Hippocampal formation (tissue), 2 donors: ENCODE measurements at regions not wholly inside any gene's neighbourhood (a gene's known extent, or its start where the extent isn't known, plus 50 kb on each side); places are given as distances from the start of the nearest gene placed in this dataset.
"Not testable (repeated sequence)": the region's sequence is repeated elsewhere in the genome, so short reads cannot be mapped to it uniquely, and the experiment has no call there.

Source experiments
- DNase-seq, 2 donors: peaks; one replicate each; lab custom pipeline; 2025; lab: John Stamatoyannopoulos, UW

DNA sequence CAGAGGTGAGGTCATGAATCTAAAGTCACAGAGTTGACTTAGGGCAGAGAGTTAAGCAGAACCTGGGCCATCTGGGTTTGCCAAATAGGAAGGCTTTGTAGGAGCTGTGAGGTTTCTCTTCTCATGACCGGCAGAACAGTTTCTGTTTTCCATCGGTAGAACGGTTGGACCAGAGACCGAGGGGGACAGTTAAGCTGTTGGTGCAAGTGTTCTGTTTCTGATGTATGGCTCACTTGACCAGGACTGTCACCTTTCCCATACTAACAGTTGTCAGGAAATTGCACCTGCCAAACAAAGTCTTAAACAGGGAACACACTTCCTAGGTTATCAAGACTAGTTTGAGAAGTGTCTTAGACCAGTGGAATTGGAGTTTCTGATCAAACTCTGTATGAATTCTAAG, 158.3 kb downstream of the PDCD6IP start:
- no peak for DNase-seq

DNA sequence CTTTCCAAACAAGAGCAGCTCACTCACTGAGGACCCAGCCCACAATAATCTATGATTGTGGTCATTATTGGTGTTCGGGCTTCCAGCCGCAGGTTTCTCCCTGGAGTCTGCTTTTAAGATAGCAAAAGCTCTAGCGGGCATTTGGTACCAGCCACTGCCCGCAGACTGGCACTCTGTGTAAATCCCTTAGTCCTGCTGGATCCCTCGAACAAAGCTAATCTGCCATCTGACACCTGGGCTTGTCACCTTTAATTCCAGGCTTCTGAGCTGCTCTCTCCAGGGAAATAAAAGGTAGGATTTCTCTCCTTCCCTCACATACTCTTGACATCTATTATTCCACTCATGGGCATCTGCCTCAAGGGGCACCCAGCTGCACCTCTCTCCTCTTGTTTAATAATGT, 158.7 kb downstream of the PDCD6IP start:
- DNase-seq: no peak

DNA sequence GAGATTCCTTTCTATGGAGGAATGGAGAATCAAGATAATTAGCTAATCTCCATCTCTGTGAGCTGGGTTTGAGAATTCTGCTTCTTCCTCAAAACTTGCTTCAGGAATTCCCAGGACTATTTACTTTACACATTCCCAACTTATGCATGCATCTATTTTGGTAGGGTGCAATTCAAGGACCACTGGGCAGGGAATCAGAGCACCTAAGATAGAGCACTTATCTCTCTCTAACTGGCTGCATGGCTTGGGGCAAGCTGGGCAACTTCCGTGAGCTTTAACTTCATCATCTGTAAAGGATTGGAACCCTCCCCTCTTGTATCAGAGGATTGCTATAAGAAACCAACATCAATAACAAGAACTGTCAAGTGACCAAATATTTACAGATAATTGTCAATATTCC, 160.2 kb downstream of the PDCD6IP start:
- no peak for DNase-seq

DNA sequence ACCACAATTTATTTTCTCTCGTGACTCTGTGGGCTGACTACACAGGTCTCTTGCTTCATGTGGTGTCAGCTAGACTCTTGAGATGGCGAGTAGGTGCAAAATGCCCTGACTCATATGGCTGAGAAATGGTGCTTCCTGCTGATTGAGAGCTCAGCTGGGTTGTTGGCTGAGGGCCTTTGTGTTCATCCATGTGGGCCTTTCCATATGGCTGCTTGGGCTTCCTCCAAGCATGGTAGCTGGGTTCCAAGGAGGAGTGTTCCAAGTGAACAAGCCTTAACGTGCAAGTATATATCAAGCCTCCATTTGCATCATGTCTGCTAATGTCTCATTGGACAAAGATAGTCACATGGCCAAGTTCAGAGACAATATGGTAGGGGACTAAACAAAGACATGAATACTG, 164.0 kb downstream of the PDCD6IP start:
- no peak for DNase-seq

DNA sequence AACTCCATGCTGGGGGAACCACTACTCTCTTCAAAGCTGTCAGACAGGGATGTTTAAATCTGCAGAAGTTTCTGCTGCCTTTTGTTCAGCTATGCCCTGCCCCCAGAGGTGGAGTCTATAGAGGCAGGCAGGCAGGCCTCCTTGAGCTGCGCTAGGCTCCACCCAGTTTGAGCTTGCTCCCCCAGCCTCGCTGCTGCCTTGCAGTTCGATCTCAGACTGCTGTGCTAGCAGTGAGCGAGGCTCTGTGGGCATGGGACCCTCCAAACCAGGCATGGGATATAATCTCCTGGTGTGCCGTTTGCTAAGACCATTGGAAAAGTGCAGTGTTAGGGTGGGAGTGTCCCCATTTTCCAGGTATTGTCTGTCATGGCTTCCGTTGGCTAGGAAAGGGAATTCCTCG, 171.8 kb downstream of the PDCD6IP start:
- DNase-seq: not testable (repeated sequence)

DNA sequence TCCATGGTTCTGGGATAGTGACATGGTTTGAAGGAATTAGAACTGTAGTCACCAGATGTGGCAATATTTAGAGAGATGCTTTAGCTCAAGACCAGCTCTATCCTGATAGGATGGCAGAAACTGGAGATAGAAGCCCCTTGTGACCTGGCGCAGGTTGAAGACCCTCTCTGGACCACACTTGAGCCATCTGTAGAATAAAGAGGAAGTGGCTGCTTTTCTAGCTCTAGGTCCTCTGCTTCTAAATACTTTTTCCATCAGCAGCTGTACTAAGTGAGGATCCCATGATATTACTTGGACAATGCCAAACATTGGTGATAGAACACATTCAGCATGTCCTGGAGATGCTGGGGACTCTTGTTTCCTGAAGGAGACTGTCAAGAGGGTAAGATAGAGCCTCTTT, 172.6 kb downstream of the PDCD6IP start:
- DNase-seq: no peak

DNA sequence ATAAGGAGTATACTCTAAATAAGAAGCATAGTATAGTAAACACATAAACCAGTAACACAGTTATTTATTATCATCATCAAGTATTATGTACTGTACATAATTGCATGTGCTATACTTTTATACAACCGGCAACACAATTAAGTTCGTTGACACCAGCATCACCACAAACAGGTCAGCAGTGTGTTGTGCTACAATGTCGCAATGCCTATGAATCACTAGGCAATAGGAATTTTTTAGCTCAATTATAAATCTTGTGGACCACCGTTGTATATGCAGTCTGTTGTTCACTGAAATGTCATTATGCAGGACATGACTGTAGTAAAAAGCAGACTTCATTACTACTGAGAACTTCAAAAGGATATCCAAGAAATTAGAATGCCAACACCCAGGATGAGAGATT, 177.0 kb downstream of the PDCD6IP start:
- DNase-seq: no peak

DNA sequence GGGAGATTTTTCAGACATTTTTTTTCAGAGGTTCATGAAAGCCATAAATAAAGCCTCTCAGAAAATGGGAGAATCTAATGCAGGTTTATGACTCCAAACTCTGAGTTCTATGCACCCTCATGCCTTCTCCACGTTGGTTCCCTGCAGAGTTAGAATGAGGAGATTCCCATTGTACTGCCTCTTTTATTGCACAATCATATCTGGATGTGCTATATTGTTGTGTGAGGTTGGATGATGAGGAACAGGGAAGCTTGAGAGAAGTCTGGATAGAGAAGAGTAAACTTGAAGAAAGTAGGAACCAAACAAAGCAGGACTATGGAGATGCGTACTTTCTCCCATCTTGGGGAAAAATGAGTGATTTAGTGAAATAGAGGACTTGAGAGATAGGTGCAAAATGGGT, 178.8 kb downstream of the PDCD6IP start:
- no peak for DNase-seq

DNA sequence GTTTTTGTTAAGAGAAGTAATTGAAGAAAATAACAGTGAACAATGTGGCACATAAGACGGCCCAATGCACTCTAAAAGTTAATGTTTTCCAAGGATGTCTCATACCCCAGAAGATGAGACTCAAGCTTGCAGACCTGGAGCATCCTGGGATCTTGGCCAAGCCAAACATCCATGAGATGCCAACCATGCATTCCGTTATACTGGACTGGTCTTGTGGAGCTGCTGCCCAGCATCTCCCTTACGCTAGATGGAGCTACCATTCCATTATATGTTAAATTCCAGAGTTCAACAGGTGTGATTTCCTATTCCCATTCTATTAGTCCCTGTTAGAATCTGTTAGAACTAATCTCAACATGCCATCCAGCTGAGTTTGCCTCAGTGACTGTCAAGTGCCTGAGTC, 181.8 kb downstream of the PDCD6IP start:
- peak in 1 of 2 donors; percentile 13 for DNase-seq

DNA sequence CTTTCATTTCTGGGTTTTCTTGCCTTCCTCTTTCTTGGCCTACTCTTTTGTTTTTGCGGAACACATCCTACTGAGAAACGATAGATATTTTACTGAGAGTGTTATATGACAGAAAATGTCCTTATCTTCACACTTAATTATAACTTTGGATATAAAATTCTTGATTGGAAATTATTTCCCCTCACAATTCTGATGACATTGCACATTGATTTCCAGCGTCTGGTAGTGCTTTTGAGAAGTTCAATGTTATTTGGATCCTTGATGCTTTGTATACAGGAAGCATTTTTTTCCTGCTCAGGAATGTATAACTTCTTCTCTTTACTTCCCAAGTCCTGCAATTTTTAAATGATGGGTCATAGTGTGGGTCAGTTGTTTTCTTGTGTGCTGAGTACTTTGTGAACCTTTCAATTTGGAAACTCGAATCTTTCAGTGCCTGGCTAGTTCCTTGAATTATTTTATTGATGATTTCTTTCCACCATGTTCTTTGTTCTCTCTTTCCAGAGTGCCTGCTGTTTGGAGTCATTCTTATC, 183.9 kb downstream of the PDCD6IP start:
- DNase-seq: no peak

DNA sequence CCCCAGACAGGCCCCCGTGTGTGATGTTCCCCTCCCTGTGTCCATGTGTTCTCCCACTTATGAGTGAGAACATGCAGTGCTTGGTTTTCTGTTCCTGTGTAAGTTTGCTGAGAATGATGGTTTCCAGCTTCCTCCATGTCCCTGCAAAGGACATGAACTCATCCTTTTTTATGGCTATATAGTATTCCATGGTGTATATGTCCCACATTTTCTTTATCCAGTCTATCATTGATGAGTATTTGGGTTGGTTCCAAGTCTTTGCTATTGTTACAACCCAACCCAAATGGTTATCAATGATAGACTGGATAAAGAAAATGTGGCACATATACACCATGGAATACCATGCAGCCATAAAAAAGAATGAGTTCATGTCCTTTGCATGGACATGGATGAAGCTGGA, 184.5 kb downstream of the PDCD6IP start:
- DNase-seq: not testable (repeated sequence)

DNA sequence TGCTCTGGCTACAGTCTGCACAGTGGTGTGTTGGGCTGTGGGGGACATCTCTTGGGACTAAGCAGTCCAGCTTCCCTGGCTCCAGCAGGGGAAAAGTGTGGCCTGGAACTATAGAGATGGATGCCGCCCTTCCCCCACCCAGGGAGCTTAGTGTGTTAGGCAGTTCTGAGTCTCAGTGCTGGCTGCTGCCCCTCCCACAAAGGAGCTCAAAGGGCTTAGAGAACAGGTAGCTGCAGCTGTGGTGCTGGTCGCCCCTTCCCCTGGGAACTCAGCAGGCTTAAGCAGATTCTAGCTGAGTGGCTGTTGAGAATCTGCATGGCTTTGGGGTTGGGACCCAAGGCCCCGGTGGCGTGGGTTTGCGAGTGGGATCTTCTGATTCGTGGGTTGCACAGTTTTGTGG, 190.8 kb downstream of the PDCD6IP start:
- no peak for DNase-seq

DNA sequence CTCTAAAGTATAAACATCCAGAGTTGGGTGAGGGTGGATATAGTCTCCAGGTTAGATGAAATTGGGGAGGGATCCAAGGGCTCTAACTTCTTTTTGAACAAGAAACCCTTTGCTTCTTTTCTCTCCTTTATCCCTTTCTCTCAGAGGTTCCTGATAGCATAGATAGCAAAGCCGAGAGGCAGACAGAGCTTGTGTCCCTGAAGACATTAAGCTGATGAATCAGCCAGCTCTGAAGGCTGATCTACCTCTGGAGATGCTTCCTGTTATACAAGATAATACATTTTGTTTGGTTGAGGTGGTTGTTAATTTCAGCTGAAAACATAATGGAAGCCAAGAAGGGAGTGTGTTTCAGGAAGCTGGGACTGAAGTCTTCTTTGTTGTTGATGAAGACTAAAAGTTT, 193.2 kb downstream of the PDCD6IP start:
- no peak for DNase-seq

DNA sequence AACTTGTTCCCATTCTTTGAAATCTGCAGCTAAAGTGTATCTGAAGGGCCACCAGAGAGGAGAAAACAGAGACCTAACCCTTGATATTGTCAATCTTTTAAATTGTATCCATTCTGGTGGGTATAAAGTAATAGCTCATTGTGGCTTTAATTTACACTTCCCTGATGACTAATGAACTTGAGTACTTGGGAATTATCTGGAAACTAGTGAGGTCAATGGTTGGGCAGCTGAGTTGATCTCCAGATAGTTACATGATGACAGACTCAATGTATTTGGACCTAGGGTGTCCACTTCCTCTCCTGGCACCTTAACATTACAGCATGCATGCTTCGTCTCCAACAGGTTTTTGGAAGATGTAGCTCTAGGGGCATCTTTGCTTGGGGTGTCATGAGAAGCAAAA, 195.2 kb downstream of the PDCD6IP start:
- no peak for DNase-seq

DNA sequence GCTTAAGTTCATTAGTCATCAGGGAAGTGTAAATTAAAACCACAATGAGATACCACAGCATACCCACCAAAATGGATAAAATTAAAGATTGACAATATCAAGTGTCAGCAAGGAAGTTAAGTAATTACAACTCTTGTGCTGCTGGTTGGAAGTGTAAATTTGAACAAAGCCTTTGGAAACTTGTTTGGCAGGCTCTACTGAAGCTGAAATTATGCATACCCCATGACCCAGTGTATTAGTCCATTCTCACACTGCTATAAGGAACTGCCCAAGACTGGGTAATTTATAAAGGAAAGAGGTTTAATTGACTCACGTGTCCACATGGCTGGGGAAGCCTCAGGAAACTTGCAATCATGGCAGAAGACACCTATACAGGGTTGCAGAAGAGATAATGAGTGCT, 196.1 kb downstream of the PDCD6IP start:
- no peak for DNase-seq

DNA sequence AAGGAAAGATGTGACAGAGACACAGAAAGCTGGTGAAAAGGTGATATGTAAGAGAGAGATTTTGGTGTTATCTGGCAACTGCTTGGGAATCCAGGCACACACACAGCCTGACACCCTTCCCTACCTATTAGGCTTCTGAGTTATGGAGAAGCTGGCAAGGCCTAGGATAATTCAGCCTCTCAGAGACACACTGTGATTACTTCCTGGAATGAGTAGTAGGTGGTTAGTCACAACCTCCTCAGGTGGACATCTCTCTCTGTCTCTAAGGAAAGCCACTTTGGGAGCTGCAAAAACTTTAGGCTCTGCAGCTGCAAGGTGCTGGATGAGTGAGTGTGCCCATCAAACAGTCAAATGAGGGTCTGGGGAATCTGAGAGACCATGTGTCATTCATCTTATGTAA, 201.9 kb downstream of the PDCD6IP start:
- no peak for DNase-seq

DNA sequence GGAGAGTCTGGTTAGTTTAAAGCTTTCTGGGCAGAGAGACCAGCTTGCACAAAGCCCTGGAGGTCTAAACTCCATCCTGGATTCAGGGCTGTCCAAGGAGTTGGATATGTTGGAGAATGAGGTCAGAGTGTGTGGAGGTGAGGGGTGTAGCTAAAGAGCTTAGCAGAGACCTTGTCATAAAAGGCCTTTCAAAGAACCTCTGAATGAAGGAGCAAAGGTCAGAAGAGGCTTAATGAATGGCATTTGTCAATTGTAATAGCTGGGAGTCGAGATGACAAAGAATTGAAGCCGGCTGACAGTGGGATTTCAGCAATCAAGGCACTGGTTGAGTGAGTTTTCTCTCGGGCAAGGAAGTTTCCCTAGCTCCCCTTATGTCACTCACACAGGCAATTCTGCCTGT, 202.6 kb downstream of the PDCD6IP start:
- DNase-seq: no peak

DNA sequence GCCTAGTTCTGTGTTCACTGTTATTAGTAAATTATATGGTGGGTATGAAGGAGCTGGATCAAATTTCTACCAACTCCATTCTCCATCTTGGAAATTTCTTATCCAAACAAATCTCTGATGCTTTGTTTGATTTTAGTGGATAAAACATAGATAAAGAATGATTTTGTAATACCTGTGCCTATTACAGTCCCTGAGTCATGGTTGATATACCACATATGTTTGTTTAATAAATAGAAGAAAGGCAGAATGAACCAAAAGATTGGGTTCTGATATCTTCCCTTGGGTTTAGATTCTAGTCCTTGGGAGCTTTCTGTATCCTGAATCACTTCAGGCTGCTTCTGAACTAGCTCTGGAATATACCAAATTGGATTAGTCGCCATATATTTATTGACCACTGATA, 203.6 kb downstream of the PDCD6IP start:
- no peak for DNase-seq

DNA sequence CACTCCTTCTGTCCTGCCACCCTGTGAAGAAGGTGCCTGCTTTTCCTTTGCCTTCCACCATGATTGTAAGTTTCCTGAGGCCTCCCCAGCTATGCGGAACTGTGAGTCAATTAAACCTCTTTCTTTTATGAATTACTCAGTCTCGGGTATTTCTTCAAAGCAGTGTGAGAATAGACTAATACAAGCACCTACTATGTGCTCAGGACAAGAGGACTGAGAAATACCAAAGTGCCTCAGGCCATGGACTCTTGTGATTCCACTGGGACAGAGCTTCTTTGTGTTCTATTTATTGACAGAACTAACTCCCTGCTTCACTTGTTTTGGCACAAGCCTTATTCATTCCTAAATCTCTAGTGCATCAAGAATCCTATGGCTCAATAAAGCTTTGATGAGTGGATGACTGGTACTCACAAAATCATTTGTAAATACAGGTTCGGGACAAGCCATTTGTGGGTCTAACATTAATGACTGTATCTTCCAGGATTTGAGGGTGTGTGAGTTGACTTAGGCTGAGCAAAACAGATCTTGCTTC, 204.2 kb downstream of the PDCD6IP start:
- DNase-seq: no peak

DNA sequence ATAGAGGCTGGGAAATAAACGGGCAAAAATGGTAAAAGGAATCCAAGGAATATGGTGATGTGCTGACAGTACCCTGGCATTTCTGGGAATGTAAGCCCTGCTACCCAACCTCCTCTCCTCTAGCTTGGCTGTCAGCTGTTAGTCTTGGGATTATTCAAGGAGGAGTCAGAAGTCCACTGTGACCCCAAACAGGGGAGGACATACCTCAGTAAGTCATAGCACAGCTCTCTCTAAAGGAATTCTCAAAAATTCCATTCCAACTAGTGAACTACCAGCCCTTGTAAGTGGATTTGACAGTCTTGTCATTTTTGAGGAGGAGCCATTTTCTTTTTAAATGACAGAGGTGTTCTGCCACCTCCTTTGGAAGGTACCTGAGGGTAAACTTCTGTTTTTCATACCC, 207.5 kb downstream of the PDCD6IP start:
- no peak for DNase-seq

DNA sequence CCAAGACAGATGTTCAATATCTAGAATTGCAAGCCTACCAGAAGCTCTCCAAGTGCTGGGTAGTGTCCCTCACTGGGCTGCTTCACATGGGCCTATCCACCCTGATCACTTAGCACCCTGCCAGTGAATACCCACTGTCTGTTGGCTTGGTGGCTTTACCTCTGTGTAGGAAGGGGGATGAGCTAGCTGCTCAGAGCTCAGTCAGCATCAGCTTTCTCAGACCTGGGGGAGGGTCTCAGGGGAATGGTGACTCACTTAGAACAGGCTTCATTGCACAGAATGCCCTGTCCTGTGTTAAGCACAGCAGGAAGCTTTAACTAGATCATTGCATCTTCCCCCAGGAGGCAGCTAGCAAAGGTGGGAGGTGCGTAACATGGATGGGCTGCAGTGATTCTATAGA, 209.8 kb downstream of the PDCD6IP start:
- DNase-seq: no peak

DNA sequence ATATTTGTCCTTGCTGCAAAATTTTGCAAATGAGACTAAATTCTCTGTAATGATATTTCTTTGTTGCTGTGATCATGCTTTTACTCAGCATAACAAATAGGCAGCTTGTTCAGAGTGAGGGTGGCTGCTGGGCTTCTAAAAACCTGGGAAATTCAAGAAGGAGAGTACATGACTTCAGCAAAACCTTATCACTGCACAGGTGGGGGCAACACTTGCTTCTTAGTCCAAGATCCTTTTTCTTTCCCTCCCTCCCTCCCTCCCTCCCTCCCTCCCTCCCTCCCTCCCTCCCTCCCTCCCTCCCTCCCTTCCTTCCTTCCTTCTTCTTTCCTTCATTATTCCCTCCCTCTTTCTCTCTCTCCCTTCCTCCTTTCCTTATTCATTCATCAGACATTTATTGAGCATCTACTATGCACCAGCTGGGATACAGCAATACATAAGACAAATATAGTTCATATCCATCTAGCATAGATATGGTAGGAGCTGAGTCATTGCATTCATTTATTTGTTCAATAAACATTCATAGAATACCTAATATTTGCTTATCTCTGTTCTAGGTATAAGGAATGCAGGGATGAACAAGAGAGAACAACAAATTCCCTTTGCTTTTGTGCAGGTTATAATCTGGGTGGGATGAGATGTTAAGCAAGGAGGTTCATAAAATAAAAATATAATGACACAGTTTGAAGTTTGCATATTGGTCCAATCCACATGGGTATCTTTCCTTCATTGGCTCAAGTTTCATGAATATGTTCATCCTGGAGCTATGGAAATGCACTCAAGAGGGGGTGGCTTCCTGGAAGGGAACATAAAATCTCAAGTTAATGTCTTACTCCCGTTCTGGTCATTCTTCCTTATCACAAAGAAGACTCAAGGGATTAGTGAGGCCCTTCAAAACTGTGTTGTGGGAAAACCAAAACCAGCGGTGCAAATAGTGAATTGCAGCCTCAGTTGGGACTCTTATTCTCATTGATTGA, 210.7 kb downstream of the PDCD6IP start:
- DNase-seq: no peak
